ENCODE measurements at regions not wholly inside any gene's neighbourhood (a gene's known extent, or its start where the extent isn't known, plus 50 kb on each side); places are given as distances from the start of the nearest gene placed in this dataset.

- H3K36me3 ChIP-seq (ENCODE audit: control insufficient read depth in 4 of 4, insufficient read depth in 3 of 4, low read depth in 1 of 4, low read length in 3 of 4) = no peaks in the 10 kb centered on the region
- WGBS = 25% methylated on average over 18 of the region's 18 CpGs
- peak overlapping the region; percentile 51 to 57 for H3K27ac ChIP-seq (ENCODE audit: low read depth in 1 of 2, low read length in 2 of 2)
- no peak for DNase-seq (ENCODE audit: low spot score)
- no peak overlapping the region for H3K9ac ChIP-seq (ENCODE audit: low read depth in 1 of 2, low read length in 2 of 2)
- no peaks in the 10 kb centered on the region for H3K9me3 ChIP-seq (ENCODE audit: control insufficient read depth in 4 of 4, low read length in 3 of 4)
- peaks cover 2 to 31% (median 20%) of the 10 kb centered on the region in 4 donors for H3K4me1 ChIP-seq (ENCODE audit: control insufficient read depth in 4 of 4, insufficient read depth in 4 of 4, low read length in 3 of 4)
- TF ChIP-seq FOXA2 (IDR thresholded peaks at IDR 0.05) (no peak), RXRA (IDR thresholded peaks at IDR 0.05) (peak; percentile 4 to 19), HNF4A (conservative IDR thresholded peaks at IDR 0.05) (no peak), RAD21 (IDR thresholded peaks at IDR 0.05) (peak in 1 of 2 donors; percentile 46)
- no peak overlapping the region for H3K4me3 ChIP-seq (ENCODE audit: low read depth in 1 of 3, low read length in 3 of 3)
- no peaks in the 10 kb centered on the region for H3K27me3 ChIP-seq (ENCODE audit: control insufficient read depth in 4 of 4, insufficient read depth in 4 of 4, low read length in 3 of 4)
Measured at GRCh38 chr12:124655048-124655697, 87.8 kb upstream of the NCOR2 start.

- H3K4me3 ChIP-seq (ENCODE audit: low read depth in 1 of 3, low read length in 3 of 3) = no peak overlapping the region
Measured at GRCh38 chr12:124654666-124655047, 87.2 kb upstream of the NCOR2 start.

More at GRCh38 chr12:124654666-124655047, 87.2 kb upstream of the NCOR2 start:
- 75% methylated on average over 13 of the region's 13 CpGs for WGBS
- TF ChIP-seq REST (IDR thresholded peaks at IDR 0.05) = no peak
- TF ChIP-seq HNF4A (conservative IDR thresholded peaks at IDR 0.05) = no peak
- no peak for TF ChIP-seq SP1 (IDR thresholded peaks at IDR 0.05)
- no peak for TF ChIP-seq ATF3 (IDR thresholded peaks at IDR 0.05)
- no peak for TF ChIP-seq MAX (IDR thresholded peaks at IDR 0.05)
- TF ChIP-seq TAF1 (conservative IDR thresholded peaks at IDR 0.05) = no peak
- no peak for TF ChIP-seq RAD21 (IDR thresholded peaks at IDR 0.05)
- no peak for TF ChIP-seq RXRA (IDR thresholded peaks at IDR 0.05)
- no peak for TF ChIP-seq YY1 (IDR thresholded peaks at IDR 0.05)
- TF ChIP-seq JUND (IDR thresholded peaks at IDR 0.05) = no peak
- TF ChIP-seq HNF4G (IDR thresholded peaks at IDR 0.05) = no peak
- no peak for TF ChIP-seq CTCF (IDR thresholded peaks at IDR 0.05; ENCODE audit: low read depth, low read length, missing input control)
- TF ChIP-seq FOXA2 (IDR thresholded peaks at IDR 0.05) = no peak
- TF ChIP-seq ZBTB33 (IDR thresholded peaks at IDR 0.05) = no peak
- TF ChIP-seq NR2F2 (IDR thresholded peaks at IDR 0.05) = no peak
- TF ChIP-seq GABPA (IDR thresholded peaks at IDR 0.05 in 1 of 2, conservative IDR thresholded peaks at IDR 0.05 in 1 of 2) = no peak
- TF ChIP-seq EGR1 (IDR thresholded peaks at IDR 0.05; ENCODE audit: low read depth in 2 of 2) = no peak
- TF ChIP-seq FOXA1 (IDR thresholded peaks at IDR 0.05) = no peak
- no peaks in the 10 kb centered on the region for H3K36me3 ChIP-seq (ENCODE audit: control insufficient read depth in 4 of 4, insufficient read depth in 3 of 4, low read depth in 1 of 4, low read length in 3 of 4)
- peaks cover 2 to 31% (median 20%) of the 10 kb centered on the region in 4 donors for H3K4me1 ChIP-seq (ENCODE audit: control insufficient read depth in 4 of 4, insufficient read depth in 4 of 4, low read length in 3 of 4)
- no peaks in the 10 kb centered on the region for H3K9me3 ChIP-seq (ENCODE audit: control insufficient read depth in 4 of 4, low read length in 3 of 4)
- DNase-seq (ENCODE audit: low spot score) = no peak
- H3K9ac ChIP-seq (ENCODE audit: low read depth in 1 of 2, low read length in 2 of 2) = no peak overlapping the region
- peak overlapping the region in 1 of 2 donors; percentile 57 for H3K27ac ChIP-seq (ENCODE audit: low read depth in 1 of 2, low read length in 2 of 2)
- H3K27me3 ChIP-seq (ENCODE audit: control insufficient read depth in 4 of 4, insufficient read depth in 4 of 4, low read length in 3 of 4) = no peaks in the 10 kb centered on the region

Measured in liver (tissue), 8 donors.